ENCODE measurements at regions not wholly inside any gene's neighbourhood (a gene's known extent, or its start where the extent isn't known, plus 50 kb on each side); places are given as distances from the start of the nearest gene placed in this dataset.

DNA sequence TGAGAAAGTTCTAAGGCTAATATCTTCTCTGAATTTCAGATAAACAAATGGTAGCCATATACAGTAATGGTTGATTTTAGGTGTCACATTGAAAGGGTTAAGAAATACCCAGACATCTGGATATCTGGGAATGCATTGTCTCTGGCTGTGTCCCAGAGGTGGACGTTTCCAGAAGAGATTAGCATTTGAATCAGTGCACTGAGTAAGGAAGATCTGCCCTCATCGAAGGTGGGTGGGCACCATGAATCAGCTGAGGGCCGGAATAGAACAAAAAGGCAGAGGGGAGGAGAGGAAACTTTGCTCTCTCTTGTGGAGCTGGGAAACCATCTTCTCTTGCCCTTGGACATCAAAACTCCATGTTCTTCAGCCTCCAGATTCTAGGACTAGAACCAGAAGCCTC is 554.4 kb downstream of the IRX1 start:
- intact Hi-C loops (cut with DNase I) = no loop called here
- Histone ChIP-seq H3K27ac (no peak overlapping the region), H3K27me3 (no peaks in the 10 kb centered on the region), H3K36me3 (no peaks in the 10 kb centered on the region), H3K4me3 (no peak overlapping the region), H3K4me1 (no peaks in the 10 kb centered on the region), H3K9ac (ENCODE audit: low read depth in 2 of 2, low read length in 2 of 2) (no peak overlapping the region), H3K9me3 (no peaks in the 10 kb centered on the region)
- no peak for DNase-seq
- TF ChIP-seq, protein P1, sequence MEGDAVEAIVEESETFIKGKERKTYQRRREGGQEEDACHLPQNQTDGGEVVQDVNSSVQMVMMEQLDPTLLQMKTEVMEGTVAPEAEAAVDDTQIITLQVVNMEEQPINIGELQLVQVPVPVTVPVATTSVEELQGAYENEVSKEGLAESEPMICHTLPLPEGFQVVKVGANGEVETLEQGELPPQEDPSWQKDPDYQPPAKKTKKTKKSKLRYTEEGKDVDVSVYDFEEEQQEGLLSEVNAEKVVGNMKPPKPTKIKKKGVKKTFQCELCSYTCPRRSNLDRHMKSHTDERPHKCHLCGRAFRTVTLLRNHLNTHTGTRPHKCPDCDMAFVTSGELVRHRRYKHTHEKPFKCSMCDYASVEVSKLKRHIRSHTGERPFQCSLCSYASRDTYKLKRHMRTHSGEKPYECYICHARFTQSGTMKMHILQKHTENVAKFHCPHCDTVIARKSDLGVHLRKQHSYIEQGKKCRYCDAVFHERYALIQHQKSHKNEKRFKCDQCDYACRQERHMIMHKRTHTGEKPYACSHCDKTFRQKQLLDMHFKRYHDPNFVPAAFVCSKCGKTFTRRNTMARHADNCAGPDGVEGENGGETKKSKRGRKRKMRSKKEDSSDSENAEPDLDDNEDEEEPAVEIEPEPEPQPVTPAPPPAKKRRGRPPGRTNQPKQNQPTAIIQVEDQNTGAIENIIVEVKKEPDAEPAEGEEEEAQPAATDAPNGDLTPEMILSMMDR (IDR thresholded peaks at IDR 0.05) = no peak

DNA sequence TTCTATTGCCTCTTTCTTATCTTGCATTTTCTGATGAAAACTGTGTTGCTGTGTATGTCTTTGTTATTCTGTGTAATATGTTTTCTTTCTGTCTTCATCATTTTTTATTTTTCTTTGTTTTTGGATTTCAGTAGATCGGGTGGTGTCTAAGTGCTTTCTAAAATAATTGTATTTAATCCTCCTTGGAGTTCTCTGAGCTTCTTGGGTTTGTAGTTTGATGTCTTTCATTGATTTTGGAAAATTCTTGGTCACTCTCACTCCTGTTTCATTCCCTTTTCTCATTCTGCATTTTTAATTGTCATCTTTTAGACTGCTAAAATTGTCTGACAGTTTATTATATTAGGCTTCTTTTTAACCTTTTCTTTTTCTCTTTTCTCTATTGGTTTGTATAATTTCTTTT is 560.5 kb downstream of the IRX1 start:
- TF ChIP-seq, protein P1 (IDR thresholded peaks at IDR 0.05) = no peak
- Histone ChIP-seq H3K27me3 (no peaks in the 10 kb centered on the region), H3K4me3 (no peak overlapping the region), H3K4me1 (no peaks in the 10 kb centered on the region), H3K36me3 (no peaks in the 10 kb centered on the region), H3K27ac (no peak overlapping the region), H3K9me3 (no peaks in the 10 kb centered on the region), H3K9ac (ENCODE audit: low read depth in 2 of 2, low read length in 2 of 2) (no peak overlapping the region)
- DNase-seq = no peak
- intact Hi-C loops (cut with DNase I) = no loop called here

DNA sequence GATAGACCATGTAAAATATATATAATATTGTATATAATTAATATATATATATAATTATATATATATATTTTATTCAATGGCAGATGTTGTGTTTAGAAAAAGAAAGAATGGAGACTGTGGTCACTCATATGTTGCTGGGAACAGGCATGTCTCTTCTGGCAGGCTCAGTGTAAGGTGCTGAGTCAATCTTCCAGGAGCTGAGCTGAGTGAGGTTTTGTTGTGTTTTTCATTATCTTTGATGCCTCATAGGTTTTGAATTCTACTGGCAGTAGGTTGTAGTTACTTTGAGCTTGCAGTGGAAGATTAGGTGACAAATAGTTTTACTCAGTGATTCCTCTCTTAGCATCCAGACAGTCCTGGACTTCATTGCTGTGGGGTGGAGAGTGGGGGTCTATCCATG is 561.3 kb downstream of the IRX1 start:
- no peak for DNase-seq
- Histone ChIP-seq H3K36me3 (no peaks in the 10 kb centered on the region), H3K4me1 (no peaks in the 10 kb centered on the region), H3K27ac (no peak overlapping the region), H3K9ac (ENCODE audit: low read depth in 2 of 2, low read length in 2 of 2) (no peak overlapping the region), H3K9me3 (no peaks in the 10 kb centered on the region), H3K4me3 (no peak overlapping the region), H3K27me3 (no peaks in the 10 kb centered on the region)
- TF ChIP-seq, protein P1 (IDR thresholded peaks at IDR 0.05) = no peak
- intact Hi-C loops (cut with DNase I) = no loop called here

DNA sequence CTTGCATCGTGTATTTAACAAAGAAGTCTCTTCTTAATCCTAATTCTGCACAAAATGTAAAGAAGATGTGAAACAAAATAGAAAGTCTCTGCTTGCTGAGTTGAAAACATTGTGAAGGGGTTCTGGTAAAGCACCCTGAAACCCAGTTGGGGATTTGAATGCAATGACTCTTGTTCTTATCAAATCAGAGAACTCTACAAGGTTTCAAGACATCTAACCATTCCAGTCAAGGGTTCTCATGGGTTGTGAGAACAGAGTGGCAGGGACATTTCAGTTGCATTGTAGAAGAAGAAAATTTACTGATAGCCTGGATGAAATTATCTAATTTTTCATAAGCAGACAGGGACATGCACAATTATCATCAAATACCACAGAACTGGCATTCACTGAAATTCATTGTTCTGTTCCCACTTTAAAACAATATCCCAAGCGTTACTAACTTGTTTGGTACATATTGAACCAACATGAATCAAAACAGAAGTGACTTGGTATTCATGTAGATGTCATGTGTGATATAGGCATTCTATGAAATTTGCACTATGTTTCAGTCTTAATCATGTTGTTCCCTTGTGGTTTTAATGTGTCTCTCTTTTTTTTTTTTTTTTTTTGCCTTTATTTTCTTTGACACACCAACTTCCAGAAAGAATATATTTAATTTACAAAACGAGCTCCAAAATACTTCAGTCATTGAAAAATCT is 563.3 kb downstream of the IRX1 start:
- Histone ChIP-seq H3K9ac (ENCODE audit: low read depth in 2 of 2, low read length in 2 of 2) (no peak overlapping the region), H3K27me3 (no peaks in the 10 kb centered on the region), H3K27ac (no peak overlapping the region), H3K4me3 (no peak overlapping the region), H3K9me3 (no peaks in the 10 kb centered on the region), H3K36me3 (no peaks in the 10 kb centered on the region), H3K4me1 (no peaks in the 10 kb centered on the region)
- intact Hi-C loops (cut with DNase I) = no loop called here
- TF ChIP-seq, protein P1 (IDR thresholded peaks at IDR 0.05) = no peak
- DNase-seq = no peak

DNA sequence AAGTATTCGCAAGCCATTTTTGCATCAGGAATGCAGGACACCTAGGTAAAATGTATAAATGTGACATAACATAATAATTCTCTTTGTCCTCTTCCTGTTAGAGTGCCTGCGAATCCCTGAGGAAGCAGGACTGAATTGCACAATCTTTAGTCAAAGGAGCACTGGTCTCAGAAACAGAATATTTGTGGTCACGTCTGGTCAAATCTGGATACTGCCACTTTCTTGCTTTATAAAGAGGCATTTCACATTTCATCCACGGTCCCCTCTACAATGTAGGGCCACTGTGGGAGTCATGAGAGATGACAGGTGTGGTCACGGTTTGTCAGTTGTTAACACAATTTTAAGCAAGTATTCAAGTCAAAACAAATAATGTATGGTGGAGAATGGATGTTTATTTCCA is 564.0 kb downstream of the IRX1 start:
- TF ChIP-seq, protein P1 (IDR thresholded peaks at IDR 0.05) = no peak
- Histone ChIP-seq H3K9ac (ENCODE audit: low read depth in 2 of 2, low read length in 2 of 2) (no peak overlapping the region), H3K4me1 (no peaks in the 10 kb centered on the region), H3K9me3 (no peaks in the 10 kb centered on the region), H3K27ac (no peak overlapping the region), H3K27me3 (no peaks in the 10 kb centered on the region), H3K36me3 (no peaks in the 10 kb centered on the region), H3K4me3 (no peak overlapping the region)
- intact Hi-C loops (cut with DNase I) = no loop called here
- DNase-seq = no peak

All from colonic mucosa (tissue), 4 donors.